ENCODE measurements at regions not wholly inside any gene's neighbourhood (a gene's known extent, or its start where the extent isn't known, plus 50 kb on each side); places are given as distances from the start of the nearest gene placed in this dataset.

DNA sequence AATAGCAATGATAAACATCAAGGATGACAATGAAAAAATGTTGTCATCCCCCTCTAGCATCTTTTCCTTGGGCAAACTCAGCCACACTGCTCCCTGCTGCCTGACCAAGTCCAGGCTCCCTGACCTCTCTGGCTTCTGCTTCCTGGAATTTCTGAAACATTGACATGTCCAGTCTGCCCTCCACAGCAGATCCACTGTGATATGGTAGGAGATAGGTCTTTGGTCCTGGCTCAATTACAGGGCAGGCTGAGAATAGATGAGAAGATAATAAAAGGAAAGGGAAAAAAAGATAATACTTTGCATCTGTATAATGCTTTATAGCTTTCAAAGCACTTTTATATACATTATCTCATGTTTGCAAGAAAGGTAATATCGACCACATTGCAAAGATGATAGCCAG is 417.7 kb downstream of the BUD13 start:
- TF ChIP-seq, protein P1, sequence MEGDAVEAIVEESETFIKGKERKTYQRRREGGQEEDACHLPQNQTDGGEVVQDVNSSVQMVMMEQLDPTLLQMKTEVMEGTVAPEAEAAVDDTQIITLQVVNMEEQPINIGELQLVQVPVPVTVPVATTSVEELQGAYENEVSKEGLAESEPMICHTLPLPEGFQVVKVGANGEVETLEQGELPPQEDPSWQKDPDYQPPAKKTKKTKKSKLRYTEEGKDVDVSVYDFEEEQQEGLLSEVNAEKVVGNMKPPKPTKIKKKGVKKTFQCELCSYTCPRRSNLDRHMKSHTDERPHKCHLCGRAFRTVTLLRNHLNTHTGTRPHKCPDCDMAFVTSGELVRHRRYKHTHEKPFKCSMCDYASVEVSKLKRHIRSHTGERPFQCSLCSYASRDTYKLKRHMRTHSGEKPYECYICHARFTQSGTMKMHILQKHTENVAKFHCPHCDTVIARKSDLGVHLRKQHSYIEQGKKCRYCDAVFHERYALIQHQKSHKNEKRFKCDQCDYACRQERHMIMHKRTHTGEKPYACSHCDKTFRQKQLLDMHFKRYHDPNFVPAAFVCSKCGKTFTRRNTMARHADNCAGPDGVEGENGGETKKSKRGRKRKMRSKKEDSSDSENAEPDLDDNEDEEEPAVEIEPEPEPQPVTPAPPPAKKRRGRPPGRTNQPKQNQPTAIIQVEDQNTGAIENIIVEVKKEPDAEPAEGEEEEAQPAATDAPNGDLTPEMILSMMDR (conservative IDR thresholded peaks at IDR 0.05 in 1 of 2, IDR thresholded peaks at IDR 0.05 in 1 of 2; ENCODE audit: low read depth in 1 of 2, low read length in 2 of 2), result no peak
- no peak for TF ChIP-seq EZH2 (IDR thresholded peaks at IDR 0.05; ENCODE audit: low read length, missing control alignments)
